Thyroid gland (tissue), 4 donors: ENCODE measurements at regions not wholly inside any gene's neighbourhood (a gene's known extent, or its start where the extent isn't known, plus 50 kb on each side); places are given as distances from the start of the nearest gene placed in this dataset.

Experiments
- DNase-seq, 2 donors: peaks; one replicate each; pipeline ENCODE4 v3.0.0-alpha.2; 2019
- H3K27ac ChIP-seq, 3 donors: fragments of 200-600 bp; sonication (generic); 1 replicate in 2 of 3; 2 replicates in 1 of 3; pipeline ENCODE4 v1.5.1; 2016 to 2019; ENCODE audit warnings: mild to moderate bottlenecking in 1 of 3, moderate library complexity in 1 of 3
- H3K27me3 ChIP-seq: fragments of 200-600 bp; sonication (generic); one replicate; pipeline ENCODE4 v1.5.1; 2019
- H3K36me3 ChIP-seq, 2 donors: fragments of 200-600 bp; sonication (generic); one replicate each; pipeline ENCODE4 v1.5.1; 2016 to 2019
- H3K4me1 ChIP-seq, 2 donors: fragments of 200-600 bp; sonication (generic); one replicate each; pipeline ENCODE4 v1.5.1; 2017 to 2019
- H3K4me3 ChIP-seq, 3 donors: fragments of 200-600 bp; sonication (generic); replicated peaks in 1 of 3; 1 replicate in 2 of 3; 2 replicates in 1 of 3; pipeline ENCODE4 v1.5.1; 2016; ENCODE audit warnings: mild to moderate bottlenecking in 1 of 3
- H3K9me3 ChIP-seq: fragments of 200-600 bp; sonication (generic); one replicate; pipeline ENCODE4 v1.5.1; 2017
- POLR2A ChIP-seq, 2 donors: fragments of 450-650 bp; IDR thresholded peaks; one replicate each; pipeline ENCODE4 v1.6.1; 2017; ENCODE audit warnings: antibody characterized with exemption in 2 of 2, mild to moderate bottlenecking in 2 of 2, moderate library complexity in 1 of 2
- WGBS, 2 donors: methylation state at CpG; one replicate each; pipeline ENCODE4 v1.1.5; 2017; 5-methylcytosine and 5-hydroxymethylcytosine counted together
- intact Hi-C: fragments of 100-400 bp; cut with DNase I; formaldehyde crosslinking; loops from one replicate; pipeline ENCODE4 v1.15.1; 2023
- TF ChIP-seq, protein P1 (sequence below), 6 experiments: fragments of 200-600 bp in 3 of 6; fragments of 450-650 bp in 3 of 6; sonication (generic) in 3 of 6; IDR thresholded peaks; one replicate each; pipeline ENCODE4 v1.5.1; 2016 to 2019; ENCODE audit warnings: antibody characterized with exemption in 6 of 6, mild to moderate bottlenecking in 2 of 6, inconsistent platforms in 1 of 6, moderate library complexity in 1 of 6

DNA sequence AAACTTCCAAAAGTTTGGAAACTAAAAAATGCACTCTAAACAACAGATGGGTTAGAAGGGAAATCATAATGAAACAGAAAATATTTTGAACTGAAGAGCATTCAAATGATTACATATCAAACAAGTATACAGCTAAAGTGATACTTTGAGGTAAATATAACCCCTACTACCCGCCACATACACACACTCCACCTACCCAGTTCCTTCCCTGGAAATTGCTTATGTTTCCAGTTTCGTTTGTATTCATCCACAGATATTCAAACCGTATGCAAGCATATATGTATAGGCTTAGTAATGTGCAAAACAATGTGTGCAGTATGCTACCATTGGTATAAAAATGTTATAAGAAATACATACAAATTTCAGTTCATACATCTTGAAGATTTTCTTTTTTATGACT, 95.5 kb downstream of the SMIM20 start:
- 89 to 91% methylated on average over 3 of the region's 3 CpGs for WGBS, 2 donors
- intact Hi-C loops: no loop called here

DNA sequence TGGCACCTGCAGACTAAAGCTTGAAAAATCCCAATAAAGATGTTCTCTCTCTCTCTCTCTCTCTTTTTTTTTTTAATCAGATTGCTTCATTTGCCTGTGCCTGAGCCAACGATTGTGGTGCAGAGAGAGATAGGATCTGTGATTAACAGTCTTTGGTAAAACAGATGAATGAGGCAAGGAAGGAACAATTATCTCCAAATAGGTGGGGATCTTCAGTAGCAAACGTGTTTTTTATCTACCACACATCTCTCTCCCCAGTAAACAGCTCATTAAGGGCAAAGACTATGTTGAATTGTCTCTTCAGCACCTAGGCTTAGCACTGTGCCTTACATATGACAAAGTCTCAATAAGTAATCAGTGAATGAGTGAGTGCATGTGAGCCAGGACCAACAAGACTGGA, 96.3 kb downstream of the SMIM20 start:
- WGBS, 2 donors: 41 to 43% methylated on average over 2 of the region's 2 CpGs
- Histone ChIP-seq H3K36me3 (no peaks in the 10 kb centered on the region), H3K4me3 (no peak overlapping the region), H3K27me3 (no peaks in the 10 kb centered on the region), H3K4me1 (peaks cover 0 to 1% of the 10 kb centered on the region in 2 donors), H3K27ac (no peak overlapping the region), H3K9me3 (no peaks in the 10 kb centered on the region)
- intact Hi-C loops: no loop called here
- no peak for DNase-seq
- TF ChIP-seq, protein P1, sequence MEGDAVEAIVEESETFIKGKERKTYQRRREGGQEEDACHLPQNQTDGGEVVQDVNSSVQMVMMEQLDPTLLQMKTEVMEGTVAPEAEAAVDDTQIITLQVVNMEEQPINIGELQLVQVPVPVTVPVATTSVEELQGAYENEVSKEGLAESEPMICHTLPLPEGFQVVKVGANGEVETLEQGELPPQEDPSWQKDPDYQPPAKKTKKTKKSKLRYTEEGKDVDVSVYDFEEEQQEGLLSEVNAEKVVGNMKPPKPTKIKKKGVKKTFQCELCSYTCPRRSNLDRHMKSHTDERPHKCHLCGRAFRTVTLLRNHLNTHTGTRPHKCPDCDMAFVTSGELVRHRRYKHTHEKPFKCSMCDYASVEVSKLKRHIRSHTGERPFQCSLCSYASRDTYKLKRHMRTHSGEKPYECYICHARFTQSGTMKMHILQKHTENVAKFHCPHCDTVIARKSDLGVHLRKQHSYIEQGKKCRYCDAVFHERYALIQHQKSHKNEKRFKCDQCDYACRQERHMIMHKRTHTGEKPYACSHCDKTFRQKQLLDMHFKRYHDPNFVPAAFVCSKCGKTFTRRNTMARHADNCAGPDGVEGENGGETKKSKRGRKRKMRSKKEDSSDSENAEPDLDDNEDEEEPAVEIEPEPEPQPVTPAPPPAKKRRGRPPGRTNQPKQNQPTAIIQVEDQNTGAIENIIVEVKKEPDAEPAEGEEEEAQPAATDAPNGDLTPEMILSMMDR (IDR thresholded peaks at IDR 0.05): no peak

More for the DNA sequence above, 95.5 kb downstream of the SMIM20 start:
- Histone ChIP-seq H3K9me3 (no peaks in the 10 kb centered on the region), H3K4me1 (no peaks in the 10 kb centered on the region), H3K4me3 (no peak overlapping the region), H3K27me3 (no peaks in the 10 kb centered on the region), H3K36me3 (no peaks in the 10 kb centered on the region), H3K27ac (no peak overlapping the region)
- no peak for DNase-seq
- TF ChIP-seq, protein P1 (IDR thresholded peaks at IDR 0.05): no peak
- TF ChIP-seq POLR2A (IDR thresholded peaks at IDR 0.05): no peak

DNA sequence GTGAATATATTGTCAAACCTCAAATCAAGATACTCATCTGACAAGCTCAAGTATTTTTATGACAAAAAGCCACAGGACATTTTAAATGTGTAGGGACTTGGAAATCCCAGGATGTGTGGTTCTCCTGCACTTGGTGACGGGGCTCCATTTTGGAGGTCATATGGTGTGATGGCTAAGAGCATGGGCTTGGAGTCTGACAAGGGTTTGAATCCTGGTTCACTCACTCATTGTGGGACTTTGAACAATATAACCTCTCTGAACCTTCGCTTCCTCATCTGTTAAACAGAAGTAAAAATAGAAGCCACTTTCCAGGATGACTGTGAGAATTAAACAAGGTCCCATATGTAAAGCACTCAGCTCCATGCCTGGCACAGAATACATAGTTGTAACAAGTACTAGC, 99.6 kb downstream of the SMIM20 start:
- intact Hi-C loops: no loop called here
- no peak overlapping the region for H3K27ac ChIP-seq
- WGBS, 2 donors: 0% methylated on average over 2 of the region's 2 CpGs
- peaks cover 0 to 8% of the 10 kb centered on the region in 2 donors for H3K4me1 ChIP-seq
- no peaks in the 10 kb centered on the region for H3K9me3 ChIP-seq
- no peak for TF ChIP-seq POLR2A (IDR thresholded peaks at IDR 0.05)
- TF ChIP-seq, protein P1 (IDR thresholded peaks at IDR 0.05): no peak
- no peaks in the 10 kb centered on the region for H3K36me3 ChIP-seq
- DNase-seq: no peak
- no peaks in the 10 kb centered on the region for H3K27me3 ChIP-seq
- H3K4me3 ChIP-seq: no peak overlapping the region

DNA sequence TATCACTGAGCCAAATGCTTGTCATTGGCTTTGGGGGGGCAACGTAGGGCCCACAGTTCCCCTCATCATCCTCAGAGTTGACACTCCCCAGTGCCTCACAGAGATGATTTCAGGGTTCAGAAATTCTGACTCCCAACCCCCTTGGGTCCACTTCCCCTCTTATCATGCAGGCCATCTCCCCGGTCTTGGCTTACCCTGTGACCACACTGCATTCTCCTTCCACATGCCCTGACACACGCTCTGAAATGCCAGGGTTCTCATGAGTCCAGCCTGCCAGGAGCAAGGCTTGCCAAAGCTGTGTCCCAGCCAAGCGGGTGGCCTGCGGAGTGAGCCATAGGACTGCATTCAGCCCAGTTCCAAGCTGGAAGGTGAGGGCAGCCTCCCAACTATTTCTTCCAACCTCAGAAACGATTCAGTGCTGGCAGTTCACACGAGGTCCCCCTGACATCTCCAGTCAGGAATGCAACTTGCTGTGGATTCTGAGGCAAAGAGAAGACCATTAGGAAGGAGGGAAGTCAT, 101.2 kb downstream of the SMIM20 start:
- intact Hi-C loops: no loop called here

DNA sequence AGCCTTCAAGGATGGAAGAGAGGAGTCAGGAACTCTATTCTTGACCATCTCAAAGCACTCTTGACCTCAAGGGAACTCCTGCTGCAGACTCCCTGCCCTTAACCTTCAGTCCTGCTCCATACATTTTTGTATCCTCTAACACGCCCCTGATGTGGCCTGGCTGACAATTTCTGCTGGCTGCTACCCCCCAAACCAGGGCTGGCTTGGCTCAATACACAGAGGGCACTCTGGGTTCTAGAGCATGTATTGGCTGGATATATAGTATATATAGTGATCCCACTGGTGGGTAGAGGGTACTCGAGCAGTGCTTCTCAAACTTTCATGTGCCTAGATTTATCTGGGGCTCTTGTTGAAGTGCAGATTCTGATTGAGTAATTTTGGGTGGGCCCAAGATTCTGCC, 101.9 kb downstream of the SMIM20 start:
- WGBS, 2 donors: 86 to 96% methylated on average over 2 of the region's 2 CpGs
- no peaks in the 10 kb centered on the region for H3K27me3 ChIP-seq
- no peak for DNase-seq
- H3K4me3 ChIP-seq: no peak overlapping the region
- intact Hi-C loops: no loop called here
- H3K4me1 ChIP-seq: peaks cover 0 to 13% of the 10 kb centered on the region in 2 donors
- TF ChIP-seq, protein P1 (IDR thresholded peaks at IDR 0.05): no peak
- no peak for TF ChIP-seq POLR2A (IDR thresholded peaks at IDR 0.05)
- no peaks in the 10 kb centered on the region for H3K36me3 ChIP-seq
- no peak overlapping the region for H3K27ac ChIP-seq
- no peaks in the 10 kb centered on the region for H3K9me3 ChIP-seq

More for the DNA sequence above, 101.2 kb downstream of the SMIM20 start:
- no peak for TF ChIP-seq POLR2A (IDR thresholded peaks at IDR 0.05)
- TF ChIP-seq, protein P1 (IDR thresholded peaks at IDR 0.05): no peak
- Histone ChIP-seq H3K36me3 (no peaks in the 10 kb centered on the region), H3K27ac (no peak overlapping the region), H3K27me3 (no peaks in the 10 kb centered on the region), H3K4me1 (peaks cover 0 to 8% of the 10 kb centered on the region in 2 donors), H3K4me3 (no peak overlapping the region), H3K9me3 (no peaks in the 10 kb centered on the region)
- 56 to 73% methylated on average over 7 of the region's 7 CpGs for WGBS, 2 donors
- peak; percentile 20 to 21 for DNase-seq
